GM12878 (cell line): ENCODE measurements at regions not wholly inside any gene's neighbourhood (a gene's known extent, or its start where the extent isn't known, plus 50 kb on each side); places are given as distances from the start of the nearest gene placed in this dataset.

Source experiments
- ATAC-seq: fragments of 200-7000 bp; cut with Tn5 transposase; 3 replicates; pipeline ENCODE4 v1.9.1; 2020; ENCODE audit warnings: mild to moderate bottlenecking, moderate library complexity
- BruUV-seq: library from RNA; stranded (reverse); fragments of 400-500 nt; replicated peaks from 2 replicates; lab custom pipeline; 2021; lab: Mats Ljungman, UMichigan
- CTCF ChIA-PET: fragments of 300-600 bp; sonication (Branson Sonifier 250); formaldehyde crosslinking; extraction: SDS; loops from one replicate; lab custom pipeline; 2021; ENCODE audit warnings: inconsistent platforms; lab: Yijun Ruan, JAX
- POLR2A ChIA-PET: fragments of 350-600 bp; formaldehyde crosslinking; extraction: SDS; loops from one replicate; lab custom pipeline; 2021; ENCODE audit warnings: inconsistent platforms; lab: Charles Lee
- RAD21 ChIA-PET: fragments of 300-600 bp; sonication (Branson Sonifier 250); formaldehyde crosslinking; loops from one replicate; lab custom pipeline; 2023; ENCODE audit warnings: antibody characterized with exemption; ENCODE audit not compliant: unreplicated experiment; lab: Charles Lee
- SMC1A ChIA-PET: fragments of 300-600 bp; sonication (Branson Sonifier 250); formaldehyde crosslinking; loops from one replicate; lab custom pipeline; 2023; ENCODE audit not compliant: unreplicated experiment, uncharacterized antibody; lab: Charles Lee
- DNase-seq: peaks from one replicate; pipeline ENCODE4 v3.0.0-alpha.2; 2011; ENCODE audit warnings: low read depth, low spot score
- FAIRE-seq: peaks from 3 replicates; lab custom pipeline; 2011; peaks lifted over from hg19 to GRCh38; lab: Jason Lieb, UNC
- H2AFZ ChIP-seq: 2 replicates; pipeline ENCODE4 v1.6.0; 2011; ENCODE audit warnings: low read depth, low read length, control low read depth; ENCODE audit not compliant: control insufficient read depth
- H3K27ac ChIP-seq: 2 replicates; pipeline ENCODE4 v1.5.1; 2011; ENCODE audit warnings: control low read depth; ENCODE audit not compliant: control insufficient read depth, insufficient read depth
- H3K27me3 ChIP-seq, 2 experiments: replicated peaks in 1 of 2; 2 replicates each; pipeline versions ENCODE4 v1.6.0 to v1.6.1; 2011; ENCODE audit warnings: low read length in 1 of 2; ENCODE audit not compliant: control insufficient read depth in 2 of 2, insufficient read depth in 2 of 2
- H3K36me3 ChIP-seq, 2 experiments: 2 replicates each; pipeline ENCODE4 v1.5.1; 2011; ENCODE audit warnings: low read length in 1 of 2; ENCODE audit not compliant: control insufficient read depth in 2 of 2, insufficient read depth in 2 of 2
- H3K4me1 ChIP-seq: 2 replicates; pipeline ENCODE4 v1.6.1; 2011; ENCODE audit warnings: mild to moderate bottlenecking, low read length, moderate library complexity, mixed read lengths; ENCODE audit not compliant: control insufficient read depth, insufficient read depth
- H3K4me2 ChIP-seq: 2 replicates; pipeline ENCODE4 v1.6.0; 2011; ENCODE audit warnings: control low read depth; ENCODE audit not compliant: control insufficient read depth, insufficient read depth
- H3K4me3 ChIP-seq: fragments of 200-600 bp; sonication (generic); 2 replicates; pipeline ENCODE4 v1.5.1; 2016
- H3K79me2 ChIP-seq: 2 replicates; pipeline ENCODE4 v1.6.0; 2011; ENCODE audit warnings: low read length; ENCODE audit not compliant: control insufficient read depth, insufficient read depth
- H3K9ac ChIP-seq: 2 replicates; pipeline ENCODE4 v1.8.0; 2011; ENCODE audit warnings: low read length, control low read depth, mixed read lengths; ENCODE audit not compliant: control insufficient read depth, insufficient read depth
- H3K9me3 ChIP-seq: replicated peaks from 3 replicates; pipeline ENCODE4 v1.5.1; 2011; ENCODE audit warnings: mild to moderate bottlenecking, low read length; ENCODE audit not compliant: control insufficient read depth, insufficient read depth
- H4K20me1 ChIP-seq: 2 replicates; pipeline ENCODE4 v1.6.0; 2011; ENCODE audit not compliant: control insufficient read depth, insufficient read depth
- ATF7 ChIP-seq: fragments of 450-650 bp; IDR thresholded peaks from 2 replicates; pipeline ENCODE4 v1.6.1; 2016; ENCODE audit warnings: low read depth, mild to moderate bottlenecking
- CEBPB ChIP-seq, 2 experiments: fragments of 150-350 bp in 1 of 2; IDR thresholded peaks; 2 replicates each; pipeline ENCODE4 v1.6.1; 2012 to 2014; ENCODE audit warnings: low read depth in 2 of 2, low read length in 2 of 2, borderline replicate concordance in 1 of 2, inconsistent platforms in 1 of 2
- EP300 ChIP-seq, 2 experiments: fragments of 150-350 bp in 1 of 2; IDR thresholded peaks; 2 replicates each; pipeline ENCODE4 v1.6.1; 2011 to 2012; ENCODE audit warnings: low read depth in 2 of 2, low read length in 2 of 2, borderline replicate concordance in 1 of 2, improper control_type of control experiment in 1 of 2, inconsistent platforms in 1 of 2; ENCODE audit not compliant: control insufficient read depth in 1 of 2
- FOXK2 ChIP-seq: fragments of 450-650 bp; IDR thresholded peaks from 2 replicates; pipeline ENCODE4 v1.6.1; 2017; ENCODE audit warnings: mild to moderate bottlenecking, moderate library complexity
- MLLT1 ChIP-seq: fragments of 450-650 bp; IDR thresholded peaks from 2 replicates; pipeline ENCODE4 v1.6.1; 2016; ENCODE audit warnings: mild to moderate bottlenecking
- NBN ChIP-seq: fragments of 450-650 bp; IDR thresholded peaks from 2 replicates; pipeline ENCODE4 v1.6.1; 2016
- NR2C1 ChIP-seq: fragments of 450-650 bp; IDR thresholded peaks from 2 replicates; pipeline ENCODE4 v1.6.1; 2017; ENCODE audit warnings: antibody characterized with exemption, mild to moderate bottlenecking, moderate library complexity
- PAX8 ChIP-seq: fragments of 450-650 bp; IDR thresholded peaks from 2 replicates; pipeline ENCODE4 v1.6.1; 2017; ENCODE audit warnings: mild to moderate bottlenecking, moderate library complexity
- POLR2A ChIP-seq: IDR thresholded peaks from 2 replicates; pipeline ENCODE4 v1.6.1; 2011; ENCODE audit warnings: low read depth, mild to moderate bottlenecking, low read length
- TAF1 ChIP-seq: IDR thresholded peaks from 2 replicates; pipeline ENCODE4 v1.6.1; 2011; ENCODE audit warnings: mild to moderate bottlenecking, low read depth, low read length, borderline replicate concordance
- TCF7 ChIP-seq: IDR thresholded peaks from 2 replicates; pipeline ENCODE4 v1.6.1; 2014; ENCODE audit warnings: antibody characterized with exemption, borderline replicate concordance
- WGBS: methylation state at CpG from one replicate; pipeline ENCODE4 v1.1.6; 2016; ENCODE audit warnings: low lambda C conversion rate; ENCODE audit not compliant: insufficient replicate concordance, insufficient coverage; ENCODE audit errors: missing lambda C conversion rate; 5-methylcytosine and 5-hydroxymethylcytosine counted together
- in situ Hi-C: fragments of 300-500 bp; cut with MboI; formaldehyde crosslinking; loops from 9 replicates; pipeline ENCODE4 v1.14.3; 2018; ENCODE audit warnings: mixed read lengths
- intact Hi-C: fragments of 100-400 bp; cut with micrococcal nuclease; formaldehyde crosslinking; loops from one replicate; pipeline ENCODE4 v1.14.2; 2022; ENCODE audit not compliant: unreplicated experiment
- TF ChIP-seq, protein P1 (sequence below): fragments of 450-650 bp; IDR thresholded peaks from 2 replicates; pipeline ENCODE4 v1.6.1; 2014; ENCODE audit warnings: mild to moderate bottlenecking

DNA sequence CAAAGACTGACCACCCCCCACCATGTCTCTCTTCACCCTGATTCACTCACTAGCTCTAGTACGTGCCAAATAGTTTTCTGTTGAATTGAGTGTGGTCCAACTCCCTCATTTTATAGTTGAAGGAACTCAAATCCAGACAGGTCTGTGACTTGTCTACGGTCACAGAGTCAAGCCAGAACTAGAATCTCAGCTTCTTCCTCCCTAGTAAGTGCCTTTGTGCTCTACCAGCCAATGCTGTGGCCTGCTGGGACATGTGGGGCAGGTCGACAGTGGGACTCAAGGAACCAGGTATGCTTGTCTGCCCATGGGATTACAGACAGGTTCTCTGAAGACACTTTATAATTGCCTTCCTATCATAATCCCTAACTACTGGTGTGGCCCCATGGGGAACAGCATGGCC is 108.6 kb upstream of the CPEB2 start:
- BruUV-seq = no TSS peak
- no peak overlapping the region for H3K9ac ChIP-seq
- H3K79me2 ChIP-seq = no peaks in the 10 kb centered on the region
- H3K9me3 ChIP-seq = no peaks in the 10 kb centered on the region; the same call in 2 of the 3 replicates
- ChIA-PET CTCF (interaction anchor here (2.9 kb wide), 1 partner anchor 13 kb away, joined by 9 read pairs; no protein-coding TSS in a partner anchor), RAD21 (no interaction called here), SMC1A (no interaction called here), POLR2A (no interaction called here)
- H3K4me3 ChIP-seq = no peak overlapping the region
- peak overlapping the region; percentile 17; the same call in 1 of the 2 replicates for H2AFZ ChIP-seq
- FAIRE-seq (no peak), DNase-seq (no peak), ATAC-seq (no peak)
- in situ Hi-C loops (no loop called here), intact Hi-C loops (no loop called here)
- TF ChIP-seq CEBPB (IDR thresholded peaks at IDR 0.05; ENCODE audit: borderline replicate concordance in 1 of 2, low read depth in 2 of 2, low read length in 2 of 2) (no peak), PAX8 (no peak), NR2C1 (no peak), EP300 (IDR thresholded peaks at IDR 0.05; ENCODE audit: borderline replicate concordance in 1 of 2, control insufficient read depth in 1 of 2, low read depth in 2 of 2, low read length in 2 of 2) (no peak), POLR2A (no peak), TCF7 (no peak), MLLT1 (no peak), TAF1 (no peak), FOXK2 (no peak), NBN (no peak), ATF7 (no peak)
- TF ChIP-seq, protein P1, sequence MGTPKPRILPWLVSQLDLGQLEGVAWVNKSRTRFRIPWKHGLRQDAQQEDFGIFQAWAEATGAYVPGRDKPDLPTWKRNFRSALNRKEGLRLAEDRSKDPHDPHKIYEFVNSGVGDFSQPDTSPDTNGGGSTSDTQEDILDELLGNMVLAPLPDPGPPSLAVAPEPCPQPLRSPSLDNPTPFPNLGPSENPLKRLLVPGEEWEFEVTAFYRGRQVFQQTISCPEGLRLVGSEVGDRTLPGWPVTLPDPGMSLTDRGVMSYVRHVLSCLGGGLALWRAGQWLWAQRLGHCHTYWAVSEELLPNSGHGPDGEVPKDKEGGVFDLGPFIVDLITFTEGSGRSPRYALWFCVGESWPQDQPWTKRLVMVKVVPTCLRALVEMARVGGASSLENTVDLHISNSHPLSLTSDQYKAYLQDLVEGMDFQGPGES = no peak
- no peak overlapping the region for H3K4me2 ChIP-seq
- H3K27ac ChIP-seq = no peak overlapping the region
- no peaks in the 10 kb centered on the region for H3K36me3 ChIP-seq
- H3K27me3 ChIP-seq = no peaks in the 10 kb centered on the region
- 38% methylated on average over 3 of the region's 3 CpGs for WGBS
- no peaks in the 10 kb centered on the region for H3K4me1 ChIP-seq
- H4K20me1 ChIP-seq = no peaks in the 10 kb centered on the region
